Activated B cell treated with CpG ODN at 0.5 μM for 24 hours (primary cell): ENCODE measurements at regions not wholly inside any gene's neighbourhood (a gene's known extent, or its start where the extent isn't known, plus 50 kb on each side); places are given as distances from the start of the nearest gene placed in this dataset.

Source experiments
- ATAC-seq: fragments of 200-7000 bp; cut with Tn5 transposase; one replicate; pipeline ENCODE4 v1.10.0; 2021; ENCODE audit warnings: low read depth, mild to moderate bottlenecking, moderate library complexity
- CTCF ChIA-PET: fragments of 350-600 bp; sonication (Branson Sonifier 250); formaldehyde crosslinking; loops from one replicate; lab custom pipeline; 2021; ENCODE audit warnings: antibody characterized with exemption; lab: Charles Lee
- POLR2A ChIA-PET: fragments of 350-600 bp; sonication (Branson Sonifier 250); formaldehyde crosslinking; loops from one replicate; lab custom pipeline; 2021; ENCODE audit warnings: antibody characterized with exemption; lab: Charles Lee
- DNase-seq: peaks from one replicate; pipeline ENCODE4 v3.0.0; 2022
- H3K27ac Mint-ChIP-seq: one replicate; pipeline ENCODE4 v1.8.0; 2020; ENCODE audit warnings: mixed read lengths
- H3K27me3 Mint-ChIP-seq: one replicate; pipeline ENCODE4 v1.8.0; 2021; ENCODE audit warnings: mixed read lengths
- H3K36me3 Mint-ChIP-seq: one replicate; pipeline ENCODE4 v1.8.0; 2021; ENCODE audit warnings: low read depth, mixed read lengths
- H3K4me1 Mint-ChIP-seq: one replicate; pipeline ENCODE4 v1.8.0; 2021; ENCODE audit warnings: mixed read lengths
- H3K4me3 Mint-ChIP-seq: one replicate; pipeline ENCODE4 v1.8.0; 2020; ENCODE audit warnings: mild to moderate bottlenecking, mixed read lengths
- H3K9me3 Mint-ChIP-seq: one replicate; pipeline ENCODE4 v1.8.0; 2020; ENCODE audit warnings: mixed read lengths
- intact Hi-C: fragments of 100-400 bp; cut with micrococcal nuclease; formaldehyde crosslinking; loops from one replicate; pipeline ENCODE4 v1.15.1; 2024
- TF ChIP-seq, protein P1 (sequence below): fragments of 200-600 bp; IDR thresholded peaks from one replicate; pipeline ENCODE4 v1.8.0; 2022; ENCODE audit warnings: antibody characterized with exemption, mild to moderate bottlenecking

- ATAC-seq, result no peak
- TF ChIP-seq, protein P1, sequence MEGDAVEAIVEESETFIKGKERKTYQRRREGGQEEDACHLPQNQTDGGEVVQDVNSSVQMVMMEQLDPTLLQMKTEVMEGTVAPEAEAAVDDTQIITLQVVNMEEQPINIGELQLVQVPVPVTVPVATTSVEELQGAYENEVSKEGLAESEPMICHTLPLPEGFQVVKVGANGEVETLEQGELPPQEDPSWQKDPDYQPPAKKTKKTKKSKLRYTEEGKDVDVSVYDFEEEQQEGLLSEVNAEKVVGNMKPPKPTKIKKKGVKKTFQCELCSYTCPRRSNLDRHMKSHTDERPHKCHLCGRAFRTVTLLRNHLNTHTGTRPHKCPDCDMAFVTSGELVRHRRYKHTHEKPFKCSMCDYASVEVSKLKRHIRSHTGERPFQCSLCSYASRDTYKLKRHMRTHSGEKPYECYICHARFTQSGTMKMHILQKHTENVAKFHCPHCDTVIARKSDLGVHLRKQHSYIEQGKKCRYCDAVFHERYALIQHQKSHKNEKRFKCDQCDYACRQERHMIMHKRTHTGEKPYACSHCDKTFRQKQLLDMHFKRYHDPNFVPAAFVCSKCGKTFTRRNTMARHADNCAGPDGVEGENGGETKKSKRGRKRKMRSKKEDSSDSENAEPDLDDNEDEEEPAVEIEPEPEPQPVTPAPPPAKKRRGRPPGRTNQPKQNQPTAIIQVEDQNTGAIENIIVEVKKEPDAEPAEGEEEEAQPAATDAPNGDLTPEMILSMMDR, result no peak
- H3K27ac Mint-ChIP-seq, result no peak overlapping the region
- no peaks in the 10 kb centered on the region for H3K4me1 Mint-ChIP-seq
- intact Hi-C loops, result no loop called here
- CTCF ChIA-PET, result no interaction called here
- no peaks in the 10 kb centered on the region for H3K36me3 Mint-ChIP-seq
- no peaks in the 10 kb centered on the region for H3K27me3 Mint-ChIP-seq
- no peak overlapping the region for H3K4me3 Mint-ChIP-seq
- POLR2A ChIA-PET, result no interaction called here
- H3K9me3 Mint-ChIP-seq, result no peaks in the 10 kb centered on the region
- DNase-seq, result no peak
Measured at GRCh38 chr15:94655249-94655880, 424.0 kb downstream of the MCTP2 start.

DNA sequence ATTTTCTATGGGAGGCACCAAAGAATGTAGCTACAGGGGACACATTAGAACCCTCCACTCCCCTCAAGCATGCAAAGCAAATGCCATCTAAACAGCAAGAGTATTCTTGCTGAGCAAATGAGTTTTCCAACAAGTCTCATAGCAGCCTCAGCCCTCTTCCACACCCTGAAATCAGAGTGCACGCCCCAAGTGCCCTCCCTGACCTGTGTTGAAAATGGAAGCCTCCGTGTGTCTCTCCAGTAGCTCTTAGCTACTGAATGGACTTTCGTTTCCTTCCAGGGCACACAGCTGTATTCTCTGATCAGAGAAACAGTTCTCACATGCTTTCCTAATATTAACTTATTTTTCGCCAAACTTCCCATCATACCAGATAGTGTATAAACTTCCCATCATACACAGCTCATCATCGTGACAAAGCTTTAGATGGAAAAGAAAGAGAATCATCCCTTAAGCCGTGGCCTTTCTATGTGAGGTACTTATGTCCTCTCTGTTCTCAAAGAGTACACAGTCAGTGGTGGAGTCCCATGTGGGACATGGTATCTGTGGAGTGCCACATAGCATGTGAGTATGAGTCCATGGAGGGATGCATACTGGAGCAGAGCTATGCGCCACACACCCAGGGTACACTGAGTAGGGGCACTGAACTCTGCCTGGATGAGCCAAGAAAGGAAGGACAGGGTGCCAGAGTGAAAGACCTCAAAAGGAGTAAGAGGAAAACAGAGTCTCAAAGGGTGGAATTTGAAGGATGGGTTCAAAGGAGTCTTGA is 434.5 kb downstream of the MCTP2 start:
- no peaks in the 10 kb centered on the region for H3K27me3 Mint-ChIP-seq
- no peak for DNase-seq
- no peaks in the 10 kb centered on the region for H3K36me3 Mint-ChIP-seq
- ATAC-seq, result no peak
- no peaks in the 10 kb centered on the region for H3K4me1 Mint-ChIP-seq
- ChIA-PET POLR2A (no interaction called here), CTCF (no interaction called here)
- intact Hi-C loops, result no loop called here
- no peaks in the 10 kb centered on the region for H3K9me3 Mint-ChIP-seq
- H3K27ac Mint-ChIP-seq, result no peak overlapping the region
- TF ChIP-seq, protein P1, result no peak
- no peak overlapping the region for H3K4me3 Mint-ChIP-seq

GRCh38 chr15:94666553-94666952 is 435.2 kb downstream of the MCTP2 start:
- Mint-ChIP-seq H3K27ac (no peak overlapping the region), H3K4me3 (no peak overlapping the region), H3K36me3 (no peaks in the 10 kb centered on the region), H3K9me3 (no peaks in the 10 kb centered on the region), H3K27me3 (no peaks in the 10 kb centered on the region), H3K4me1 (no peaks in the 10 kb centered on the region)
- TF ChIP-seq, protein P1, result no peak
- DNase-seq (no peak), ATAC-seq (no peak)
- intact Hi-C loops, result no loop called here
- CTCF ChIA-PET, result no interaction called here
- POLR2A ChIA-PET, result no interaction called here

DNA sequence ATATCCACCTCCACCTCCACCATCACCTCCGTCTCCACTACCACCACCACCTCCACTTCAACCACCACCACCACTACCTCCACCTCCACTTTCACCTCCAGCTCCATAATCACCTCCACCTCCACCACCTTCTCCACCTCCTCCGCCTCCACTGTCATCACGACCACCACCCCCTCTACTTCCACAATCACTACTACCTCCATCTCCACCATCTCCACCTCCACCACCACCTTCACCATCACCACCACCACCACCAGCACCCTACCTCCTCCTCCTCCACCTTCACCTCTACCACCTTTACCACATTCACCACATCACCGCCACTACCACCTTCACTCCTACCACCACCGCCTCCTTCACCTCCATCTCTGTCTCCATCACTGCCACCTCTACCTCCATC is 435.7 kb downstream of the MCTP2 start:
- intact Hi-C loops, result no loop called here
- no peak overlapping the region for H3K27ac Mint-ChIP-seq
- H3K4me1 Mint-ChIP-seq, result no peaks in the 10 kb centered on the region
- DNase-seq, result no peak
- CTCF ChIA-PET, result no interaction called here
- POLR2A ChIA-PET, result no interaction called here
- H3K27me3 Mint-ChIP-seq, result no peaks in the 10 kb centered on the region
- no peaks in the 10 kb centered on the region for H3K9me3 Mint-ChIP-seq
- ATAC-seq, result no peak
- no peak overlapping the region for H3K4me3 Mint-ChIP-seq
- TF ChIP-seq, protein P1, result no peak
- no peaks in the 10 kb centered on the region for H3K36me3 Mint-ChIP-seq

GRCh38 chr15:94670438-94671034 is 439.2 kb downstream of the MCTP2 start:
- H3K4me3 Mint-ChIP-seq, result no peak overlapping the region
- DNase-seq, result no peak
- H3K36me3 Mint-ChIP-seq, result no peaks in the 10 kb centered on the region
- ChIA-PET POLR2A (no interaction called here), CTCF (interaction anchor here (1.0 to 3.0 kb wide), 3 partner anchors 9 to 257 kb away, joined by 3 to 10 read pairs (median 6); no protein-coding TSS in a partner anchor)
- no peaks in the 10 kb centered on the region for H3K4me1 Mint-ChIP-seq
- TF ChIP-seq, protein P1, result no peak
- intact Hi-C loops, result no loop called here
- no peaks in the 10 kb centered on the region for H3K9me3 Mint-ChIP-seq
- no peaks in the 10 kb centered on the region for H3K27me3 Mint-ChIP-seq
- no peak for ATAC-seq
- no peak overlapping the region for H3K27ac Mint-ChIP-seq
